Small intestine (tissue), 7 donors: ENCODE measurements at regions not wholly inside any gene's neighbourhood (a gene's known extent, or its start where the extent isn't known, plus 50 kb on each side); places are given as distances from the start of the nearest gene placed in this dataset.

Experiments
- DNase-seq, 2 donors: peaks; one replicate each; pipeline versions ENCODE4 v3.0.0 to v3.0.0-alpha.2; 2013
- FAIRE-seq: peaks from 2 replicates; lab custom pipeline; 2012; peaks lifted over from hg19 to GRCh38; lab: Jason Lieb, UNC
- H3K27ac ChIP-seq, 3 donors: one replicate each; pipeline ENCODE4 v1.5.1; 2013; ENCODE audit warnings: low read length in 2 of 3, mild to moderate bottlenecking in 2 of 3, control low read depth in 1 of 3, inconsistent platforms in 1 of 3, low read depth in 1 of 3, moderate library complexity in 1 of 3
- H3K27me3 ChIP-seq, 3 donors: one replicate each; pipeline ENCODE4 v1.6.1; 2013; ENCODE audit warnings: low read length in 3 of 3, inconsistent platforms in 1 of 3; ENCODE audit not compliant: control insufficient read depth in 3 of 3, insufficient read depth in 3 of 3
- H3K36me3 ChIP-seq, 3 donors: one replicate each; pipeline ENCODE4 v1.6.1; 2013; ENCODE audit warnings: low read length in 3 of 3, inconsistent platforms in 1 of 3, low read depth in 1 of 3, mild to moderate bottlenecking in 1 of 3, moderate library complexity in 1 of 3; ENCODE audit not compliant: control insufficient read depth in 3 of 3, insufficient read depth in 2 of 3
- H3K4me1 ChIP-seq, 3 donors: one replicate each; pipeline ENCODE4 v1.6.1; 2013; ENCODE audit warnings: low read length in 2 of 3, inconsistent platforms in 1 of 3, low read depth in 1 of 3, mild to moderate bottlenecking in 1 of 3, moderate library complexity in 1 of 3; ENCODE audit not compliant: control insufficient read depth in 3 of 3, insufficient read depth in 2 of 3
- H3K4me3 ChIP-seq, 3 donors: one replicate each; pipeline ENCODE4 v1.5.1; 2013; ENCODE audit warnings: low read length in 3 of 3, control low read depth in 1 of 3, inconsistent platforms in 1 of 3, low read depth in 1 of 3, mild to moderate bottlenecking in 1 of 3, moderate library complexity in 1 of 3
- H3K9me3 ChIP-seq, 2 donors: one replicate each; pipeline ENCODE4 v1.6.1; 2013; ENCODE audit warnings: low read depth in 1 of 2, low read length in 1 of 2; ENCODE audit not compliant: control insufficient read depth in 2 of 2, insufficient read depth in 1 of 2
- WGBS, 3 donors: extraction: QIAGEN DNeasy Blood & Tissue Kit; methylation state at CpG; one replicate each; pipeline ENCODE4 v1.1.7; 2013; 5-methylcytosine and 5-hydroxymethylcytosine counted together
- donor health status: healthy with polysubstance abuse.
- donor health status: control.
- donor health status: control.
- donor health status: Bipolar disorder and iron deficiency.
- donor health status: healthy.

DNA sequence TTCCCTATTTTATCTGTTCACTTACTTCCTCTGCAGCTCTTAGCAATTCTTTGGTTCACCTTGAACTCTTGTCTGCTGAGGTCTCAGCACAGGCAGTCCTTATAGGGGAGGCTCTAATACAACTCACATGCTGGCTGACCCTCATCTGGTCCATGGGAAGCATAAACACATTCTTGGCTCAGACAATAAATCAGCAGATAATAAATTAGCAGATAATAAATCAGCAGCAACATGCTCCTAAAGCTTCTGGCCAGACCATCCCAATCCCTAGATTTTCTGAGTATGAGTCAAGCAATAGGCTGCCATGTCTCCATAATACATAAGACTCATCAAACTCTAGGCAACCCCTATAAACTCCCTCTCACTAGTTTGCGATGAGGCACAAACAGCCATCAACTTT, 208.6 kb upstream of the STEAP4 start:
- 88 to 97% (median 95%) methylated on average over 1 of the region's 1 CpG for WGBS, 3 donors
- no peak for DNase-seq

DNA sequence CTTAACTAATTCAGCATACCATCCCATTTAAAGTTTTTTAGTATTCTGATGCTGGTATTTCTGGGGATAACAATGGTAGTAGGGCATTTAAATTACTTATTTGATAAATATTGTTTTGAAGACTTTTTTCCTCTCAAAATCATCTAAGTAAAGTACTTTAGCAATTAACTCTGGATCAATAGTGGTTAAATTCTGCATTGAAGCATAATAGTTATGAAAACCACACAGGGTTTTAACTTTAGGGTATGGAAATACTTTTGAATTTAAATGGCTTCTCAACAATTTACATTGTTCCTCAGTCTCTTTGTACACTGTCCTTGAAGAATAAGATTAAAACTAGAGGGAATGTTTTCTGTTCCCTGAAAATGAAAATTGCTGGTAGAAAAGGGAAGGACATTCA, 202.6 kb upstream of the STEAP4 start:
- no peak overlapping the region for H3K27ac ChIP-seq
- H3K4me3 ChIP-seq, result no peak overlapping the region
- H3K4me1 ChIP-seq, result no peaks in the 10 kb centered on the region
- H3K9me3 ChIP-seq, result peaks cover 0 to 7% of the 10 kb centered on the region in 2 donors
- DNase-seq (no peak), FAIRE-seq (no peak)
- no peaks in the 10 kb centered on the region for H3K27me3 ChIP-seq
- H3K36me3 ChIP-seq, result no peaks in the 10 kb centered on the region

More for the DNA sequence above, 208.6 kb upstream of the STEAP4 start:
- H3K27me3 ChIP-seq, result no peaks in the 10 kb centered on the region
- no peak overlapping the region for H3K4me3 ChIP-seq
- no peak overlapping the region for H3K27ac ChIP-seq
- H3K4me1 ChIP-seq, result peaks cover 0 to 10% (median 0%) of the 10 kb centered on the region in 3 donors
- H3K9me3 ChIP-seq, result peaks cover 0 to 5% of the 10 kb centered on the region in 2 donors
- FAIRE-seq, result no peak
- H3K36me3 ChIP-seq, result no peaks in the 10 kb centered on the region

DNA sequence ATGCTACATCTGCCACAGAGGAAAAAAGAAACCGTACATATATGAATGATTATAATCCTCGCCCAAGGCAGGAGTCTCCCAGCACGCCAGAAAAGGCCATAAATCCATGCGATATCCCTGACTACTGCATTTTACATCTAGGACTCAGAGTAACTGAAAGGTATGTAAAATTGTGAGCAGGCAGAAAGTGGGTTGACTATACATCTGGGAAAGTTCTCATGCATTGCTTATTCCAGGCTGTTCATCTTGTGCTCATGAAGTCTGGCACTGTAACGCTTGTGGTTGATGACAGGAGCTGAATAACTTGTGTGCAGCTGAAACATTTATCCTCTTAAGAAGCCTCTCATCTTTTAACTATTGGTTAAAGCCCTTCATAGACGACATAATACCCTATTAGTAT, 193.4 kb upstream of the STEAP4 start:
- FAIRE-seq (no peak), DNase-seq (no peak)
- no peaks in the 10 kb centered on the region for H3K4me1 ChIP-seq
- WGBS, 3 donors, result 67 to 77% (median 75%) methylated on average over 6 of the region's 6 CpGs
- no peaks in the 10 kb centered on the region for H3K9me3 ChIP-seq
- no peaks in the 10 kb centered on the region for H3K27me3 ChIP-seq
- no peaks in the 10 kb centered on the region for H3K36me3 ChIP-seq
- no peak overlapping the region for H3K27ac ChIP-seq
- H3K4me3 ChIP-seq, result no peak overlapping the region

DNA sequence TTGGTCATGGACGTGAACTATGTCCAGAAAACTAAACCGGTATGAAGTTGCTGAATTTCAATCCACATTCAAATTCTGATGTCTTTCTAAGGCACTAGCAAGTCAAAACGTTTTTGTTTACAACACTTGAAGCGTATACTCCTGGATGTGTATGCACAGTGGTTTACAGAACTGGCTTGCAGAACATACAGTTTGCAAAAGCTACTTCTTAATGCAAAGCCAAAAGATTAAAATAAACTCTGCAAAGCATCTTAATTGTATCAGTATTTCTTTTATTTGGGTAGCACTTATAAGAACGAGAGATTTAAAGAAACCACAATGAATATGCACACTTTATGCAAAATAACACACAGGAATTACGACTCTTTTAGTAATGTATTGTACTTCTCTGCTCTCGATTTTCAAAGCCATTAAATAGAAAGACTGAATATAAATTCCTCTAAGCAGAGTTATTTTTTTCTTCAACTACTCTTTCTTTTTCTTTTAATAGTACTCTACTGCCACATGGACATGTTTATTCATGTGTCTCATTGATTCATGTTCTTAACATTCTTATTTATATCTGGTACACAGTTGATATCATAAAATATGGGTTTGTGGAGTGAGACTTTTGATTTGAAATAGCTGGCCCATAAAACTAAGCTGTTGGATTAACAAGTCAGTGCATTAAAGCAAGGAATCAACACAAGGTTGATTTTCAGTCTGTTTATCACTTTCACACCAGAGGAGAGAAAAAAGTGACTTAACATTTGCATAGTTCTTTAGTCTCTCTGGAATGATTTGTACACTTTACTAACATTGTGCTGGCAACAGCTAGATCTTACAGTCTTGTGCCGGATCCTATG, 189.4 kb upstream of the STEAP4 start:
- Histone ChIP-seq H3K4me3 (no peak overlapping the region), H3K9me3 (no peaks in the 10 kb centered on the region), H3K27me3 (no peaks in the 10 kb centered on the region), H3K27ac (no peak overlapping the region), H3K4me1 (no peaks in the 10 kb centered on the region), H3K36me3 (no peaks in the 10 kb centered on the region)
- WGBS, 3 donors, result 60 to 70% (median 64%) methylated on average over 8 of the region's 8 CpGs
- no peak for FAIRE-seq
- no peak for DNase-seq

DNA sequence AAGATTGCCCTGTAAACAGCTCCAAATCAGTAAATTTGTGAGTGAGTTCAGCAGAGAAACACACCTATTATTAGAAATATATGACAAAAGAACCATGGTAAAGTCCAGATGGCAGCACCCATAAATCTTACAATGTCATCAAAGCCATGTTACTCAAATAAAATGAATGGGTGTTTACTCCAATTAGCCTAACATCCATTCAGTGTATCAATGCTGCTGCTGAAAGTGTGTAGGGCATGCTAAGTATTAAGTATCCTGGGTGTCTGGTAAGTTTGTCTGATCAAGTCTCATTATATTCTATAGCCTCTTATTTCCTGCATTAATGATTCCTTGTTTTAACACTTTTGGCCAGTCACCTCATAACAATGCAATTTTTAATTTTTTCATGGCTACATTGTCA, 185.5 kb upstream of the STEAP4 start:
- FAIRE-seq (no peak), DNase-seq (peak in 1 of 2 donors; percentile 5)
- Histone ChIP-seq H3K4me3 (no peak overlapping the region), H3K27me3 (no peaks in the 10 kb centered on the region), H3K27ac (no peak overlapping the region), H3K9me3 (no peaks in the 10 kb centered on the region), H3K36me3 (no peaks in the 10 kb centered on the region), H3K4me1 (no peaks in the 10 kb centered on the region)

DNA sequence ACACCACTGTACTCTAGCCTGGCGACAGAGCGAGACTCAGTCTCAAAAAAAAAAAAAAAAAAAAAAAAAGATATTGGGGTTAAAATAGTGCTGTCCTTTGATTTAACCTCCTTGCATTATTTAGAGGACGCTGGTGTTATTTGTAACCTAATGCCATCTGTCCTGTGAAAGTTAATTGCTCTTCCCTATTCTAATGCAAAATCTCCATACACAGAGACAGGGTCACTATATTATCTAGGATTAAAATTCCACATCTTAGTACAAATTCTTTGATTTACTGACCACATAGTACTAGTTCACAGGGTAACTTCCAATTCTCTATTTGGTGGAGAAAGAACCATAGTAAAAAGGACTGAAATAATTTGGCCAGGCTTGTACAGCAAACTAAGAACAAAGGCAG, 184.2 kb upstream of the STEAP4 start:
- H3K27me3 ChIP-seq, result no peaks in the 10 kb centered on the region
- no peak overlapping the region for H3K4me3 ChIP-seq
- DNase-seq (no peak), FAIRE-seq (no peak)
- H3K4me1 ChIP-seq, result no peaks in the 10 kb centered on the region
- WGBS, 3 donors, result 72 to 86% (median 76%) methylated on average over 3 of the region's 3 CpGs
- no peaks in the 10 kb centered on the region for H3K36me3 ChIP-seq
- no peak overlapping the region for H3K27ac ChIP-seq
- H3K9me3 ChIP-seq, result no peaks in the 10 kb centered on the region

DNA sequence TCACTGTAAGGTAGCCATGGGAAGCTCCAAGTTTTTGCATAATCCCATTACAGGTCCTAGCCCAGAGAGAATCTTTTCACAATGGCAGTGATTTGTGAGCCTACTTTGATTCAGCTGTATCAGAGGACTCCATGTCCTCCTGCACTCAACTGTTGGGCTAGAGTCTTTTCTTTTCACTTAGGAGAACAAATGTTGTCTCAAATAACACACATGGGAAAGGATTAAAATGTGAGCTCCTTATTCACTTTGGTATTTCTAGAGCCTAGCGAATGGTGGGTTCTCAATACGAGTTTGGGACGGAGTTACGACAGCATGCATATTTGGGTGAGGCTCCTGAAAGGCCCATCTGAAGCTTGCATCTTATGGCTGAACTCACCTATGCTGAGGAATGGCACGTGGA, 183.5 kb upstream of the STEAP4 start:
- DNase-seq (no peak), FAIRE-seq (no peak)
- Histone ChIP-seq H3K27ac (no peak overlapping the region), H3K4me3 (no peak overlapping the region), H3K9me3 (no peaks in the 10 kb centered on the region), H3K27me3 (no peaks in the 10 kb centered on the region), H3K4me1 (no peaks in the 10 kb centered on the region), H3K36me3 (no peaks in the 10 kb centered on the region)
- WGBS, 3 donors, result 90 to 94% (median 92%) methylated on average over 5 of the region's 5 CpGs

DNA sequence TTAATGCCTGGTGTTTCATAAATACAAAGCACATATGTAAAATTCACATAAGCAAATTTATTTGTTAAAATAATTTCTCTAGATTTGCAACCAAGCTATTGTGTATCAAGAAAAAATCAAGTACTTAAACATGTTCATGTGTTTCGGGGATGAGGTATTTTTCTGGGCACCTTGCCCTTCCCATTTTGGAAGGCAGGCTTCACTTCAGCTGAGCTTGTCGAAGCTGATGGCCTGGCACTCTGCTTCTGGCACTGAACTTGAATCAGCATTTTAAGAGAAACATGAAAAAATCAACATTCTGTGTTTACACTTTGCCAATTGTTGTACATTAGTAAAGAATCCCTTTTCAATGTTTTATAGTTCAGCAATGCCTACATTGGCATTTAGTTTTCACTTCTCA, 179.1 kb upstream of the STEAP4 start:
- no peaks in the 10 kb centered on the region for H3K36me3 ChIP-seq
- H3K4me3 ChIP-seq, result no peak overlapping the region
- 70 to 83% (median 74%) methylated on average over 2 of the region's 2 CpGs for WGBS, 3 donors
- no peaks in the 10 kb centered on the region for H3K4me1 ChIP-seq
- FAIRE-seq (no peak), DNase-seq (no peak)
- no peak overlapping the region for H3K27ac ChIP-seq
- no peaks in the 10 kb centered on the region for H3K9me3 ChIP-seq
- no peaks in the 10 kb centered on the region for H3K27me3 ChIP-seq

DNA sequence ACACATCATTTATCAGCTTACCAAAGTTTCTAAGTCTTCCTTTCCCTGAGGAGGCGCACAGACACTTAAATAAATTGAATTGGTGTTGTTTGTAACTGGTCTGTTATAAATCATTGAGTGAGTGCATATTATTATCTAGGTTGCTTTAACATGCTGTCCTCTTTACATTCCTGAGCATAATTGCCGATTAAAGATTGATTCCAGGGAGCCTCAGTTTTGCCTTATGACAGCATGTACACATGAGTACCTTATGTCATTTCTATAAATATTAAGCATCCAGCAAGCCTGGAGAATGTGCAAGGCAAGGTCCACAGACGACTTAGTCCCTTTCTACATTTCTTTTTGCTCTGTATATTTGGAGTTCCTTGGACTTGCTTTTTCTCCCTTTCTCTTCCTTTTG, 177.9 kb upstream of the STEAP4 start:
- H3K9me3 ChIP-seq, result no peaks in the 10 kb centered on the region
- no peaks in the 10 kb centered on the region for H3K36me3 ChIP-seq
- DNase-seq (no peak), FAIRE-seq (no peak)
- no peaks in the 10 kb centered on the region for H3K27me3 ChIP-seq
- no peak overlapping the region for H3K4me3 ChIP-seq
- 62 to 69% (median 67%) methylated on average over 3 of the region's 3 CpGs for WGBS, 3 donors
- H3K27ac ChIP-seq, result no peak overlapping the region
- H3K4me1 ChIP-seq, result no peaks in the 10 kb centered on the region
